H9 (cell line): ENCODE measurements at regions not wholly inside any gene's neighbourhood (a gene's known extent, or its start where the extent isn't known, plus 50 kb on each side); places are given as distances from the start of the nearest gene placed in this dataset.

Experiments used
- DNase-seq: peaks from one replicate; pipeline ENCODE4 v3.0.0-alpha.2; 2017
- H2AFZ ChIP-seq: one replicate; pipeline ENCODE4 v1.6.1; 2013; ENCODE audit warnings: mild to moderate bottlenecking, low read length, control low read depth, moderate library complexity
- H2AK5ac ChIP-seq: 2 replicates; pipeline ENCODE4 v1.6.1; 2013; ENCODE audit warnings: low read length, control low read depth, mixed read lengths; ENCODE audit not compliant: insufficient read length
- H2BK120ac ChIP-seq: one replicate; pipeline ENCODE4 v1.6.1; 2013; ENCODE audit warnings: low read depth, mild to moderate bottlenecking, low read length, control low read depth, inconsistent platforms; ENCODE audit not compliant: poor library complexity, severe bottlenecking
- H2BK12ac ChIP-seq: 2 replicates; pipeline ENCODE4 v1.6.1; 2013; ENCODE audit warnings: low read length, control low read depth, mixed read lengths, low read depth; ENCODE audit not compliant: insufficient read length
- H2BK15ac ChIP-seq: 2 replicates; pipeline ENCODE4 v1.6.1; 2013; ENCODE audit warnings: low read depth, low read length, control low read depth
- H2BK20ac ChIP-seq: one replicate; pipeline ENCODE4 v1.6.1; 2013; ENCODE audit warnings: low read depth, mild to moderate bottlenecking, low read length, control low read depth, inconsistent platforms; ENCODE audit not compliant: poor library complexity, severe bottlenecking
- H2BK5ac ChIP-seq: 2 replicates; pipeline ENCODE4 v1.6.1; 2013; ENCODE audit warnings: low read length, control low read depth, mixed read lengths; ENCODE audit not compliant: insufficient read length
- H3K14ac ChIP-seq: 2 replicates; pipeline ENCODE4 v1.6.1; 2013; ENCODE audit warnings: low read length, control low read depth; ENCODE audit not compliant: insufficient read depth
- H3K18ac ChIP-seq: 2 replicates; pipeline ENCODE4 v1.6.1; 2013; ENCODE audit warnings: low read depth, mild to moderate bottlenecking, mixed read lengths, low read length, control low read depth; ENCODE audit not compliant: insufficient read length
- H3K23ac ChIP-seq: 2 replicates; pipeline ENCODE4 v1.6.1; 2013; ENCODE audit warnings: low read length, control low read depth, mixed read lengths, low read depth; ENCODE audit not compliant: insufficient read length
- H3K23me2 ChIP-seq: 2 replicates; pipeline ENCODE4 v1.6.1; 2013; ENCODE audit warnings: low read depth, mild to moderate bottlenecking, mixed read lengths, low read length, control low read depth; ENCODE audit not compliant: insufficient read length, poor library complexity, severe bottlenecking
- H3K27ac ChIP-seq: 2 replicates; pipeline ENCODE4 v1.5.1; 2013; ENCODE audit warnings: low read length, control low read depth, mixed read lengths, low read depth; ENCODE audit not compliant: insufficient read length
- H3K27me3 ChIP-seq: 2 replicates; pipeline ENCODE4 v1.6.1; 2013; ENCODE audit warnings: low read length, control low read depth, inconsistent platforms; ENCODE audit not compliant: insufficient read depth
- H3K4ac ChIP-seq: 2 replicates; pipeline ENCODE4 v1.6.1; 2013; ENCODE audit warnings: low read depth, mild to moderate bottlenecking, control low read depth, inconsistent platforms, low read length, moderate library complexity
- H3K4me1 ChIP-seq: 2 replicates; pipeline ENCODE4 v1.6.1; 2013; ENCODE audit warnings: low read length, control low read depth, inconsistent platforms; ENCODE audit not compliant: insufficient read depth
- H3K4me2 ChIP-seq: 2 replicates; pipeline ENCODE4 v1.6.1; 2013; ENCODE audit warnings: low read length, control low read depth, mixed read lengths; ENCODE audit not compliant: insufficient read length, insufficient read depth
- H3K56ac ChIP-seq: 2 replicates; pipeline ENCODE4 v1.6.1; 2013; ENCODE audit warnings: low read depth, mild to moderate bottlenecking, mixed read lengths, low read length, control low read depth; ENCODE audit not compliant: insufficient read length
- H3K79me1 ChIP-seq: 2 replicates; pipeline ENCODE4 v1.6.1; 2013; ENCODE audit warnings: low read depth, mild to moderate bottlenecking, moderate library complexity, low read length, control low read depth, inconsistent platforms; ENCODE audit not compliant: insufficient read depth, poor library complexity, severe bottlenecking
- H3K79me2 ChIP-seq: 2 replicates; pipeline ENCODE4 v1.6.1; 2013; ENCODE audit warnings: low read length, control low read depth, inconsistent platforms; ENCODE audit not compliant: insufficient read depth
- H3K9ac ChIP-seq: 2 replicates; pipeline ENCODE4 v1.6.1; 2013; ENCODE audit warnings: low read length, control low read depth, mixed read lengths; ENCODE audit not compliant: insufficient read length; ENCODE audit errors: extremely low read depth
- H3K9me3 ChIP-seq: one replicate; pipeline ENCODE4 v1.6.1; 2013; ENCODE audit warnings: low read depth, low read length, inconsistent platforms; ENCODE audit not compliant: control insufficient read depth
- H3T11ph ChIP-seq: one replicate; pipeline ENCODE4 v1.6.1; 2013; ENCODE audit warnings: mild to moderate bottlenecking, low read length, control low read depth, inconsistent platforms
- H4K20me1 ChIP-seq: one replicate; pipeline ENCODE4 v1.6.1; 2013; ENCODE audit not compliant: control insufficient read depth, insufficient read length, insufficient read depth
- H4K5ac ChIP-seq: 2 replicates; pipeline ENCODE4 v1.6.1; 2013; ENCODE audit warnings: low read depth, mild to moderate bottlenecking, mixed read lengths, low read length, control low read depth; ENCODE audit not compliant: insufficient read length
- H4K8ac ChIP-seq: replicated peaks from 2 replicates; pipeline ENCODE4 v1.6.1; 2013; ENCODE audit warnings: low read length, control low read depth, mixed read lengths, low read depth; ENCODE audit not compliant: insufficient read length
- H4K91ac ChIP-seq: 2 replicates; pipeline ENCODE4 v1.6.1; 2013; ENCODE audit warnings: low read depth, mild to moderate bottlenecking, moderate library complexity, mixed read lengths, low read length, control low read depth; ENCODE audit not compliant: insufficient read length
- H3K27ac Mint-ChIP-seq, 3 experiments: 2 replicates in 2 of 3; 3 replicates in 1 of 3; pipeline ENCODE4 v1.8.0; 2020 to 2021; ENCODE audit warnings: mixed read lengths in 3 of 3, mild to moderate bottlenecking in 1 of 3, moderate library complexity in 1 of 3
- H3K27me3 Mint-ChIP-seq: 2 replicates; pipeline ENCODE4 v1.8.0; 2021; ENCODE audit warnings: low read depth, mild to moderate bottlenecking, moderate library complexity, mixed read lengths
- H3K36me3 Mint-ChIP-seq, 3 experiments: 2 replicates in 2 of 3; 3 replicates in 1 of 3; pipeline ENCODE4 v1.8.0; 2020 to 2021; ENCODE audit warnings: low read depth in 3 of 3, mixed read lengths in 3 of 3; ENCODE audit not compliant: insufficient read depth in 1 of 3
- H3K4me1 Mint-ChIP-seq, 2 experiments: 2 replicates each; pipeline ENCODE4 v1.8.0; 2020; ENCODE audit warnings: mixed read lengths in 2 of 2
- H3K4me3 Mint-ChIP-seq, 2 experiments: 2 replicates in 1 of 2; 3 replicates in 1 of 2; pipeline ENCODE4 v1.8.0; 2020 to 2021; ENCODE audit warnings: mild to moderate bottlenecking in 2 of 2, mixed read lengths in 2 of 2, moderate library complexity in 1 of 2
- H3K9me3 Mint-ChIP-seq, 2 experiments: 2 replicates in 1 of 2; 3 replicates in 1 of 2; pipeline ENCODE4 v1.8.0; 2020; ENCODE audit warnings: mild to moderate bottlenecking in 2 of 2, mixed read lengths in 2 of 2, moderate library complexity in 1 of 2
- WGBS: extraction: QIAGEN DNeasy Blood & Tissue Kit; methylation state at CpG from one replicate; pipeline ENCODE4 v1.1.7; 2013; ENCODE audit warnings: missing lambda C conversion rate, low lambda C conversion rate, mixed read lengths; ENCODE audit not compliant: insufficient read length; ENCODE audit errors: extremely low coverage; 5-methylcytosine and 5-hydroxymethylcytosine counted together
- TF ChIP-seq, protein P1 (sequence below): fragments of 200-600 bp; sonication (generic); conservative IDR thresholded peaks from 3 replicates; pipeline ENCODE4 v1.8.0; 2021; ENCODE audit warnings: antibody characterized with exemption, mild to moderate bottlenecking

GRCh38 chr16:50955311-50955710, 195.8 kb downstream of the SALL1 start:
- Histone ChIP-seq H3K18ac (no peak overlapping the region), H3K56ac (no peak overlapping the region), H3K27ac (no peak overlapping the region), H3K4me1 (no peaks in the 10 kb centered on the region), H3T11ph (no peak overlapping the region), H4K8ac (no peak overlapping the region), H3K79me2 (no peaks in the 10 kb centered on the region), H2AFZ (no peak overlapping the region), H3K23ac (no peak overlapping the region), H4K20me1 (no peaks in the 10 kb centered on the region), H2BK20ac (no peak overlapping the region), H4K91ac (no peak overlapping the region), H3K4ac (no peak overlapping the region), H2BK12ac (no peak overlapping the region), H2BK15ac (no peak overlapping the region), H2BK5ac (no peak overlapping the region), H3K9ac (no peak overlapping the region), H3K79me1 (no peaks in the 10 kb centered on the region), H3K27me3 (no peaks in the 10 kb centered on the region), H3K9me3 (no peaks in the 10 kb centered on the region), H3K23me2 (no peaks in the 10 kb centered on the region), H2BK120ac (no peak overlapping the region), H3K4me2 (no peak overlapping the region), H3K14ac (no peak overlapping the region), H4K5ac (no peak overlapping the region), H2AK5ac (no peak overlapping the region)
- Mint-ChIP-seq H3K27ac (no peak overlapping the region), H3K4me1 (peaks cover under 1% of the 10 kb centered on the region in 2 experiments; a peak in 3 of 4 replicates), H3K27me3 (peaks cover 3% of the 10 kb centered on the region), H3K36me3 (no peaks in the 10 kb centered on the region), H3K9me3 (no peaks in the 10 kb centered on the region), H3K4me3 (no peak overlapping the region)
- DNase-seq, result no peak
- TF ChIP-seq, protein P1, sequence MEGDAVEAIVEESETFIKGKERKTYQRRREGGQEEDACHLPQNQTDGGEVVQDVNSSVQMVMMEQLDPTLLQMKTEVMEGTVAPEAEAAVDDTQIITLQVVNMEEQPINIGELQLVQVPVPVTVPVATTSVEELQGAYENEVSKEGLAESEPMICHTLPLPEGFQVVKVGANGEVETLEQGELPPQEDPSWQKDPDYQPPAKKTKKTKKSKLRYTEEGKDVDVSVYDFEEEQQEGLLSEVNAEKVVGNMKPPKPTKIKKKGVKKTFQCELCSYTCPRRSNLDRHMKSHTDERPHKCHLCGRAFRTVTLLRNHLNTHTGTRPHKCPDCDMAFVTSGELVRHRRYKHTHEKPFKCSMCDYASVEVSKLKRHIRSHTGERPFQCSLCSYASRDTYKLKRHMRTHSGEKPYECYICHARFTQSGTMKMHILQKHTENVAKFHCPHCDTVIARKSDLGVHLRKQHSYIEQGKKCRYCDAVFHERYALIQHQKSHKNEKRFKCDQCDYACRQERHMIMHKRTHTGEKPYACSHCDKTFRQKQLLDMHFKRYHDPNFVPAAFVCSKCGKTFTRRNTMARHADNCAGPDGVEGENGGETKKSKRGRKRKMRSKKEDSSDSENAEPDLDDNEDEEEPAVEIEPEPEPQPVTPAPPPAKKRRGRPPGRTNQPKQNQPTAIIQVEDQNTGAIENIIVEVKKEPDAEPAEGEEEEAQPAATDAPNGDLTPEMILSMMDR, result no peak
- WGBS, result no CpG with 5 or more reads among the region's 2 CpGs
